ENCODE measurements at regions not wholly inside any gene's neighbourhood (a gene's known extent, or its start where the extent isn't known, plus 50 kb on each side); places are given as distances from the start of the nearest gene placed in this dataset.
"Not testable (repeated sequence)": the region's sequence is repeated elsewhere in the genome, so short reads cannot be mapped to it uniquely, and the experiment has no call there.

GRCh38 chr1:228655796-228656394, 79.4 kb upstream of the RHOU start:
- Histone ChIP-seq H3K4me2 (ENCODE audit: control insufficient read depth, insufficient read depth) (no peak overlapping the region), H3K36me3 (ENCODE audit: control insufficient read depth in 2 of 2, insufficient read depth in 2 of 2, low read length in 1 of 2) (no peaks in the 10 kb centered on the region), H3K79me2 (ENCODE audit: control insufficient read depth, insufficient read depth, low read length) (no peaks in the 10 kb centered on the region), H3K9me3 (replicated peaks; ENCODE audit: control insufficient read depth, insufficient read depth, low read length) (no peaks in the 10 kb centered on the region), H4K20me1 (ENCODE audit: control insufficient read depth, insufficient read depth) (no peaks in the 10 kb centered on the region), H3K4me1 (ENCODE audit: control insufficient read depth, insufficient read depth, low read length) (no peaks in the 10 kb centered on the region), H2AFZ (ENCODE audit: control insufficient read depth, low read depth, low read length) (no peak overlapping the region), H3K27ac (ENCODE audit: control insufficient read depth, insufficient read depth) (no peak overlapping the region), H3K9ac (ENCODE audit: control insufficient read depth, insufficient read depth, low read length) (no peak overlapping the region), H3K27me3 (replicated peaks in 1 of 2; ENCODE audit: control insufficient read depth in 2 of 2, insufficient read depth in 2 of 2, low read length in 1 of 2) (no peaks in the 10 kb centered on the region), H3K4me3 (no peak overlapping the region)
- RAD21 ChIA-PET (ENCODE audit: unreplicated experiment) = no interaction called here
- in situ Hi-C loops (cut with MboI) (no loop called here), intact Hi-C loops (cut with micrococcal nuclease; ENCODE audit: unreplicated experiment) (no loop called here)
- FAIRE-seq (no peak), ATAC-seq (no peak), DNase-seq (ENCODE audit: low read depth, low spot score) (no peak)
- POLR2A ChIA-PET = no interaction called here
- 7% methylated on average over 3 of the region's 3 CpGs for WGBS (ENCODE audit: insufficient coverage, insufficient replicate concordance, low lambda C conversion rate, missing lambda C conversion rate)
- TF ChIP-seq RELA (IDR thresholded peaks at IDR 0.05; ENCODE audit: borderline replicate concordance, partially characterized antibody) = no peak
- no peak for TF ChIP-seq MEF2B (IDR thresholded peaks at IDR 0.05; ENCODE audit: partially characterized antibody, poor library complexity, severe bottlenecking)
- no peak for TF ChIP-seq RUNX3 (IDR thresholded peaks at IDR 0.05; ENCODE audit: low read length)
- no peak for TF ChIP-seq MTA3 (IDR thresholded peaks at IDR 0.05; ENCODE audit: borderline replicate concordance, low read length)
- no peak for TF ChIP-seq TBL1XR1 (IDR thresholded peaks at IDR 0.05; ENCODE audit: low read depth, low read length)
- TF ChIP-seq NKRF (conservative IDR thresholded peaks at IDR 0.05) = no peak
- TF ChIP-seq SRF (IDR thresholded peaks at IDR 0.05; ENCODE audit: low read depth in 2 of 2, low read length in 2 of 2) = no peak
- TF ChIP-seq HDGF (IDR thresholded peaks at IDR 0.05) = no peak
- TF ChIP-seq RBBP5 (conservative IDR thresholded peaks at IDR 0.05) = no peak
- SMC1A ChIA-PET (ENCODE audit: uncharacterized antibody, unreplicated experiment) = interaction anchor here (0.7 kb wide), 1 partner anchor 927 kb away, joined by 3 read pairs; no protein-coding TSS in a partner anchor
- CTCF ChIA-PET = no interaction called here
- no TSS peak for BruUV-seq (replicated peaks)

- FAIRE-seq; H3K79me2 ChIP-seq (ENCODE audit: control insufficient read depth, insufficient read depth, low read length); DNase-seq (ENCODE audit: low read depth, low spot score); in situ Hi-C loops (cut with MboI); H3K27ac ChIP-seq (ENCODE audit: control insufficient read depth, insufficient read depth); POLR2A ChIA-PET; H3K4me3 ChIP-seq; H3K36me3 ChIP-seq (ENCODE audit: control insufficient read depth in 2 of 2, insufficient read depth in 2 of 2, low read length in 1 of 2); H3K9me3 ChIP-seq (replicated peaks; ENCODE audit: control insufficient read depth, insufficient read depth, low read length); H2AFZ ChIP-seq (ENCODE audit: control insufficient read depth, low read depth, low read length); H3K27me3 ChIP-seq (replicated peaks in 1 of 2; ENCODE audit: control insufficient read depth in 2 of 2, insufficient read depth in 2 of 2, low read length in 1 of 2); SMC1A ChIA-PET (ENCODE audit: uncharacterized antibody, unreplicated experiment); H3K9ac ChIP-seq (ENCODE audit: control insufficient read depth, insufficient read depth, low read length); H3K4me2 ChIP-seq (ENCODE audit: control insufficient read depth, insufficient read depth); H4K20me1 ChIP-seq (ENCODE audit: control insufficient read depth, insufficient read depth); BruUV-seq (replicated peaks); intact Hi-C loops (cut with micrococcal nuclease; ENCODE audit: unreplicated experiment); H3K4me1 ChIP-seq (ENCODE audit: control insufficient read depth, insufficient read depth, low read length); ATAC-seq: not testable (repeated sequence)
- WGBS (ENCODE audit: insufficient coverage, insufficient replicate concordance, low lambda C conversion rate, missing lambda C conversion rate) = 49% methylated on average over 5 of the region's 5 CpGs
- ChIA-PET RAD21 (ENCODE audit: unreplicated experiment) (interaction anchor here (1.8 kb wide), 1 partner anchor 593 kb away, joined by 7 read pairs; no protein-coding TSS in a partner anchor), CTCF (interaction anchor here (0.6 to 4.1 kb wide), 3 partner anchors 10 to 1578 kb away, joined by 3 to 65 read pairs (median 3); no protein-coding TSS in a partner anchor)
These were observed 73.1 kb upstream of the RHOU start for GRCh38 chr1:228662007-228662689.

All from GM12878 (cell line).